Esophagus squamous epithelium (tissue), 4 donors: ENCODE measurements at regions not wholly inside any gene's neighbourhood (a gene's known extent, or its start where the extent isn't known, plus 50 kb on each side); places are given as distances from the start of the nearest gene placed in this dataset.

Experiments used
- CTCF ChIP-seq, 6 experiments: fragments of 450-650 bp in 4 of 6; fragments of 200-600 bp in 2 of 6; sonication (generic) in 2 of 6; IDR thresholded peaks; one replicate each; pipeline ENCODE4 v1.5.1; 2016 to 2019; ENCODE audit warnings: antibody characterized with exemption in 6 of 6, mild to moderate bottlenecking in 4 of 6, moderate library complexity in 4 of 6
- POLR2A ChIP-seq, 4 donors: fragments of 450-650 bp; IDR thresholded peaks; one replicate each; pipeline ENCODE4 v1.6.1; 2017; ENCODE audit warnings: antibody characterized with exemption in 4 of 4, mild to moderate bottlenecking in 4 of 4, moderate library complexity in 3 of 4

- no peak for TF ChIP-seq POLR2A (IDR thresholded peaks at IDR 0.05)
- no peak for TF ChIP-seq CTCF (IDR thresholded peaks at IDR 0.05)
These were observed 89.3 kb upstream of the DHRS4 start for GRCh38 chr14:23864259-23864658.
